Ureter (tissue), 1 donor: ENCODE measurements at regions not wholly inside any gene's neighbourhood (a gene's known extent, or its start where the extent isn't known, plus 50 kb on each side); places are given as distances from the start of the nearest gene placed in this dataset.
"Not testable (repeated sequence)": the region's sequence is repeated elsewhere in the genome, so short reads cannot be mapped to it uniquely, and the experiment has no call there.

Experiments
- DNase-seq: peaks from one replicate; pipeline ENCODE4 v3.0.0-alpha.2; 2020; ENCODE audit warnings: low spot score
- donor health status: DM: yes; HTN: yes; CAD: no.

DNA sequence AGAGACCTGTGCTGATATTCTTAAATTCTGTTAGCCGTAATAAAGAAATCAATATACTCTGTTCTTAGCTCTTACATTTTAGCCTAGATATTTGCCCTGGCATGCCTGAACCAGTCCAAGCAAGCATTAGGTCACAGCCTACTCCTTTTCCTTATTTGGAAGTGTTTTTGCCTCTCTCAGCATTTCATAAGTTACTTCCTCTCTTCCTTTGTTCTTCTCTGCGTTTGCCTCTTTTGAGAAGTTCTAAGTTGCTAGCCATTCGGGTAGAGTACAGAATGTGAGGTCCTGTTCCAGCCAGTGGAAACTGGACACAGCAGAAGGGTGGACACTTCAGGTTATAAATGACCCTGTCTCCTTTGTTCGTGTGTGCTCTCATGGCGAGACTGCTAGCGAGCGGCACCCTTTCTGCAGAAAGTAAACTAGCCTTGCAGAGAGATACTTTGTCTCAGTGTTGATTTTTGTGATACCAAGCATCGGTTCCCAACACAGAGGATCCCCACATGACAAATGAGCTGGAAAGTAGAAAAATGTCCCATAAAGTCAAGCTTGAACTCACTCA lies 75.0 kb upstream of the FAM153A start:
- not testable (repeated sequence) for DNase-seq

DNA sequence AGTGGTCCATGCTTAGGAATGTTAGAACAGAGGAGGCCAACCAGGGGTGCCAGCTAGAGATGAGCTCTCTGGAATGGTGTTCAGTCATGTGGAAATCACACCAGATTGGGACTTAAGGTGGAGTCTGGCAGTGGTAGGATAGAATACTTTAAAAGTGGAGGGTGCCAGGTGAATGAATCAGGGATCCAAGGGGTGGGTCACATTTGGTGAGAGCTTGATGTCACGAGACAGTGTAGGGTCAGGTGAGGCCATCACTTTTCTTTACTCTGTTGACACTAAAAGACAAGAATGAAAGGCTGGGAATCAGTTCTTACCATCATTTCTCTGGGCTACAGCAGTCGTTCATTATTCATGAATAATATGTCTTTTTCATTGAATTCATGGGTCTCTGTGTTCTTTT lies 73.8 kb upstream of the FAM153A start:
- DNase-seq: not testable (repeated sequence)

GRCh38 chr5:177847914-177848313 lies 65.2 kb upstream of the FAM153A start:
- DNase-seq: not testable (repeated sequence)

DNA sequence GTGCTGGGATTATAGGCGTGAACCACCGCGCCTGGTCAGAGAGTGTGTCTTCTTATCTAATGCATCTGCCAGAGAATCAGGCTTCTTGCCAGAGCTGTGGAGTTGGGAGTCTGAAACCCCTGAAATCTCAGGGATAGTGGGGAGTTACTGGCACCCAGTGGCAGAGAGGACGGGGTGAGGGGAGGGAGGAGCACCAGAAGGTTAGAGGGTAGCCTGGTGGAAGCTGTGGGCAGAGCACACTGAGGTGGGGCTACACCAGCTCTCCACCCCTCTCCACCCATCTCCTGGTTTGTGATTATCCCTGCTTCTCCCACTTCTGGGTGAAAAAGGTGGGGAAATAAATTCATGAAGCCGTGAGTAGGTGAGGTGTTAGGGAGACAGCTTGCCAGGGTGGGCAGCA lies 63.9 kb upstream of the FAM153A start:
- not testable (repeated sequence) for DNase-seq

GRCh38 chr5:177845906-177846305 lies 63.2 kb upstream of the FAM153A start:
- not testable (repeated sequence) for DNase-seq

- not testable (repeated sequence) for DNase-seq
Measured at GRCh38 chr5:177836191-177836590, 53.5 kb upstream of the FAM153A start.
